Naive thymus-derived CD8-positive, alpha-beta T cell (primary cell): ENCODE measurements at regions not wholly inside any gene's neighbourhood (a gene's known extent, or its start where the extent isn't known, plus 50 kb on each side); places are given as distances from the start of the nearest gene placed in this dataset.

Experiments
- ATAC-seq, 2 donors: fragments of 150-1000 bp; cut with Tn5 transposase in 1 of 2; sonication (Bioruptor Pico), chemical (Tn5 transposase) in 1 of 2; 1 replicate in 1 of 2; 2 replicates in 1 of 2; pipeline ENCODE4 v1.10.0; 2021; ENCODE audit warnings: mild to moderate bottlenecking in 2 of 2, moderate library complexity in 2 of 2
- POLR2A ChIA-PET: fragments of 350-600 bp; sonication (Branson Sonifier 250); formaldehyde crosslinking; loops from one replicate; lab custom pipeline; 2021; ENCODE audit warnings: antibody characterized with exemption; lab: Charles Lee
- DNase-seq, 10 donors: peaks; one replicate each; pipeline versions ENCODE4 v3.0.0 to v3.0.0-alpha.2; 2020 to 2022
- H3K27ac Mint-ChIP-seq, 10 donors: one replicate each; pipeline ENCODE4 v1.8.0; 2020 to 2022; ENCODE audit warnings: mild to moderate bottlenecking in 10 of 10, mixed read lengths in 10 of 10, moderate library complexity in 4 of 10, inconsistent platforms in 1 of 10
- H3K27me3 Mint-ChIP-seq, 5 donors: one replicate each; pipeline ENCODE4 v1.8.0; 2021 to 2022; ENCODE audit warnings: mixed read lengths in 5 of 5
- H3K36me3 Mint-ChIP-seq, 3 donors: one replicate each; pipeline ENCODE4 v1.8.0; 2020 to 2022; ENCODE audit warnings: mixed read lengths in 3 of 3, mild to moderate bottlenecking in 2 of 3, inconsistent platforms in 1 of 3
- H3K4me1 Mint-ChIP-seq, 4 donors: one replicate each; pipeline ENCODE4 v1.8.0; 2021 to 2022; ENCODE audit warnings: mixed read lengths in 4 of 4
- H3K4me3 Mint-ChIP-seq, 10 donors: one replicate each; pipeline ENCODE4 v1.8.0; 2020 to 2022; ENCODE audit warnings: mild to moderate bottlenecking in 10 of 10, mixed read lengths in 10 of 10, moderate library complexity in 6 of 10, inconsistent platforms in 1 of 10
- H3K9me3 Mint-ChIP-seq, 9 donors: one replicate each; pipeline ENCODE4 v1.8.0; 2020 to 2022; ENCODE audit warnings: mixed read lengths in 9 of 9, mild to moderate bottlenecking in 3 of 9, inconsistent platforms in 1 of 9, moderate library complexity in 1 of 9

GRCh38 chr2:9699139-9700108 is 68.6 kb upstream of the YWHAQ start:
- POLR2A ChIA-PET, result no interaction called here
- H3K4me3 Mint-ChIP-seq, result no peak overlapping the region
- H3K27me3 Mint-ChIP-seq, result no peaks in the 10 kb centered on the region
- ATAC-seq (no peak), DNase-seq (no peak)
- H3K4me1 Mint-ChIP-seq, result peaks cover 7 to 37% (median 17%) of the 10 kb centered on the region in 4 donors
- H3K9me3 Mint-ChIP-seq, result peaks cover 0 to 5% (median 0%) of the 10 kb centered on the region in 9 donors
- H3K36me3 Mint-ChIP-seq, result no peaks in the 10 kb centered on the region
- peak overlapping the region in 2 of 10 donors; percentile 19 to 29 for H3K27ac Mint-ChIP-seq

GRCh38 chr2:9700109-9700495 is 69.3 kb upstream of the YWHAQ start:
- no peak for ATAC-seq
- Mint-ChIP-seq H3K27me3 (no peaks in the 10 kb centered on the region), H3K27ac (peak overlapping the region in 1 of 10 donors; percentile 15), H3K4me3 (no peak overlapping the region), H3K9me3 (peaks cover 0 to 5% (median 0%) of the 10 kb centered on the region in 9 donors), H3K36me3 (no peaks in the 10 kb centered on the region), H3K4me1 (peaks cover 7 to 43% (median 18%) of the 10 kb centered on the region in 4 donors)
- DNase-seq, result no peak
- POLR2A ChIA-PET, result no interaction called here

GRCh38 chr2:9702604-9703084 is 71.8 kb upstream of the YWHAQ start:
- Mint-ChIP-seq H3K9me3 (peaks cover 0 to 5% (median 0%) of the 10 kb centered on the region in 9 donors), H3K27me3 (no peaks in the 10 kb centered on the region), H3K4me3 (peak overlapping the region in 6 of 10 donors; percentile 2 to 65 (median 6)), H3K4me1 (peaks cover 7 to 44% (median 18%) of the 10 kb centered on the region in 4 donors), H3K36me3 (no peaks in the 10 kb centered on the region), H3K27ac (peak overlapping the region in 8 of 10 donors; percentile 9 to 95 (median 48))
- DNase-seq (no peak), ATAC-seq (no peak)
- POLR2A ChIA-PET, result no interaction called here

- H3K4me3 Mint-ChIP-seq, result peak overlapping the region in 6 of 10 donors; percentile 2 to 65 (median 20)
- H3K27me3 Mint-ChIP-seq, result no peaks in the 10 kb centered on the region
- POLR2A ChIA-PET, result no interaction called here
- peak; percentile 23 to 85 (median 70) for DNase-seq
- H3K27ac Mint-ChIP-seq, result peak overlapping the region; percentile 9 to 95 (median 48)
- peak; percentile 94 for ATAC-seq
- H3K4me1 Mint-ChIP-seq, result peaks cover 9 to 39% (median 16%) of the 10 kb centered on the region in 4 donors
- H3K36me3 Mint-ChIP-seq, result no peaks in the 10 kb centered on the region
- H3K9me3 Mint-ChIP-seq, result peaks cover 0 to 5% (median 0%) of the 10 kb centered on the region in 9 donors
These were observed 72.4 kb upstream of the YWHAQ start for GRCh38 chr2:9703085-9703678.

- Mint-ChIP-seq H3K27ac (peak overlapping the region in 7 of 10 donors; percentile 18 to 95 (median 54)), H3K4me1 (peaks cover 9 to 37% (median 16%) of the 10 kb centered on the region in 4 donors), H3K36me3 (no peaks in the 10 kb centered on the region), H3K9me3 (peaks cover 0 to 5% (median 0%) of the 10 kb centered on the region in 9 donors), H3K27me3 (no peaks in the 10 kb centered on the region), H3K4me3 (peak overlapping the region in 2 of 10 donors; percentile 27 to 65)
- no peak for ATAC-seq
- POLR2A ChIA-PET, result no interaction called here
- DNase-seq, result no peak
These were observed 73.0 kb upstream of the YWHAQ start for GRCh38 chr2:9703701-9704221.

GRCh38 chr2:9704600-9704999 is 73.8 kb upstream of the YWHAQ start:
- no peaks in the 10 kb centered on the region for H3K36me3 Mint-ChIP-seq
- peak overlapping the region in 2 of 10 donors; percentile 66 to 80 for H3K27ac Mint-ChIP-seq
- no peak for ATAC-seq
- POLR2A ChIA-PET, result no interaction called here
- no peak for DNase-seq
- peaks cover 0 to 5% (median 0%) of the 10 kb centered on the region in 9 donors for H3K9me3 Mint-ChIP-seq
- H3K27me3 Mint-ChIP-seq, result no peaks in the 10 kb centered on the region
- peak overlapping the region in 1 of 10 donors; percentile 55 for H3K4me3 Mint-ChIP-seq
- H3K4me1 Mint-ChIP-seq, result peaks cover 10 to 34% (median 16%) of the 10 kb centered on the region in 4 donors

- H3K9me3 Mint-ChIP-seq, result peaks cover 0 to 5% (median 0%) of the 10 kb centered on the region in 9 donors
- H3K36me3 Mint-ChIP-seq, result no peaks in the 10 kb centered on the region
- H3K27me3 Mint-ChIP-seq, result no peaks in the 10 kb centered on the region
- H3K27ac Mint-ChIP-seq, result peak overlapping the region in 2 of 10 donors; percentile 15 to 80
- ATAC-seq (no peak), DNase-seq (no peak)
- peaks cover 11 to 31% (median 16%) of the 10 kb centered on the region in 4 donors for H3K4me1 Mint-ChIP-seq
- H3K4me3 Mint-ChIP-seq, result no peak overlapping the region
- POLR2A ChIA-PET, result no interaction called here
These were observed 74.4 kb upstream of the YWHAQ start for GRCh38 chr2:9705196-9705595.

- ATAC-seq, result no peak
- no peak for DNase-seq
These were observed 76.2 kb upstream of the YWHAQ start for GRCh38 chr2:9707008-9707407.

GRCh38 chr2:9707611-9708160 is 76.9 kb upstream of the YWHAQ start:
- H3K4me1 Mint-ChIP-seq, result peaks cover 6 to 29% (median 14%) of the 10 kb centered on the region in 4 donors
- no peak overlapping the region for H3K27ac Mint-ChIP-seq
- peaks cover 0 to 2% (median 0%) of the 10 kb centered on the region in 9 donors for H3K9me3 Mint-ChIP-seq
- no peak for DNase-seq
- POLR2A ChIA-PET, result no interaction called here
- H3K4me3 Mint-ChIP-seq, result no peak overlapping the region
- H3K36me3 Mint-ChIP-seq, result no peaks in the 10 kb centered on the region
- H3K27me3 Mint-ChIP-seq, result peaks cover 0 to 3% (median 0%) of the 10 kb centered on the region in 5 donors
- ATAC-seq, result no peak

More at GRCh38 chr2:9707008-9707407, 76.2 kb upstream of the YWHAQ start:
- peak overlapping the region in 1 of 10 donors; percentile 15 for H3K27ac Mint-ChIP-seq
- no peak overlapping the region for H3K4me3 Mint-ChIP-seq
- POLR2A ChIA-PET, result no interaction called here
- H3K4me1 Mint-ChIP-seq, result peaks cover 11 to 31% (median 17%) of the 10 kb centered on the region in 4 donors
- H3K9me3 Mint-ChIP-seq, result peaks cover 0 to 5% (median 0%) of the 10 kb centered on the region in 9 donors
- peaks cover 0 to 2% (median 0%) of the 10 kb centered on the region in 5 donors for H3K27me3 Mint-ChIP-seq
- no peaks in the 10 kb centered on the region for H3K36me3 Mint-ChIP-seq

GRCh38 chr2:9708683-9709538 is 78.1 kb upstream of the YWHAQ start:
- ATAC-seq (no peak), DNase-seq (no peak)
- H3K36me3 Mint-ChIP-seq, result no peaks in the 10 kb centered on the region
- POLR2A ChIA-PET, result no interaction called here
- no peak overlapping the region for H3K4me3 Mint-ChIP-seq
- peaks cover 0 to 2% (median 0%) of the 10 kb centered on the region in 9 donors for H3K9me3 Mint-ChIP-seq
- H3K27ac Mint-ChIP-seq, result no peak overlapping the region
- peaks cover 0 to 3% (median 0%) of the 10 kb centered on the region in 5 donors for H3K27me3 Mint-ChIP-seq
- peaks cover 0 to 17% (median 6%) of the 10 kb centered on the region in 4 donors for H3K4me1 Mint-ChIP-seq

GRCh38 chr2:9709539-9710285 is 78.9 kb upstream of the YWHAQ start:
- Mint-ChIP-seq H3K27me3 (peaks cover 0 to 3% (median 0%) of the 10 kb centered on the region in 5 donors), H3K36me3 (no peaks in the 10 kb centered on the region), H3K4me3 (no peak overlapping the region), H3K4me1 (peaks cover 0 to 13% (median 5%) of the 10 kb centered on the region in 4 donors), H3K9me3 (peaks cover 0 to 2% (median 0%) of the 10 kb centered on the region in 9 donors), H3K27ac (no peak overlapping the region)
- POLR2A ChIA-PET, result no interaction called here
- ATAC-seq, result no peak
- DNase-seq, result no peak
